H1 (cell line): ENCODE measurements at regions not wholly inside any gene's neighbourhood (a gene's known extent, or its start where the extent isn't known, plus 50 kb on each side); places are given as distances from the start of the nearest gene placed in this dataset.

Source experiments
- CHD1 ChIP-seq: IDR thresholded peaks from 2 replicates; pipeline ENCODE4 v1.6.1; 2012; ENCODE audit warnings: low read depth, low read length, improper control_type of control experiment
- HDAC6 ChIP-seq: IDR thresholded peaks from one replicate; pipeline ENCODE4 v1.7.1; 2012; ENCODE audit warnings: low read depth, mild to moderate bottlenecking, inconsistent platforms, low read length, moderate library complexity
- NANOG ChIP-seq: IDR thresholded peaks from 2 replicates; pipeline ENCODE4 v1.6.1; 2011; ENCODE audit warnings: low read length, low read depth, mild to moderate bottlenecking, inconsistent platforms; ENCODE audit not compliant: insufficient read depth, poor library complexity, severe bottlenecking
- NRF1 ChIP-seq: IDR thresholded peaks from 2 replicates; pipeline ENCODE4 v1.6.1; 2011; ENCODE audit warnings: mild to moderate bottlenecking, low read depth, low read length, improper control_type of control experiment
- TCF12 ChIP-seq: IDR thresholded peaks from 2 replicates; pipeline ENCODE4 v1.6.1; 2011; ENCODE audit warnings: low read depth, mild to moderate bottlenecking, low read length

GRCh38 chr3:194995334-194995733 is 275.6 kb downstream of the XXYLT1 start (continued):
- TF ChIP-seq CHD1 (no peak), NRF1 (no peak), NANOG (no peak), HDAC6 (no peak), TCF12 (no peak)
